HG02943 (cell line): ENCODE measurements at regions not wholly inside any gene's neighbourhood (a gene's known extent, or its start where the extent isn't known, plus 50 kb on each side); places are given as distances from the start of the nearest gene placed in this dataset.

Source experiments
- ATAC-seq: cut with Tn5 transposase; IDR thresholded peaks from one replicate; pipeline ENCODE4 v1.9.1; 2021; ENCODE audit warnings: mild to moderate bottlenecking, low read depth, moderate library complexity; ENCODE audit not compliant: unreplicated experiment

DNA sequence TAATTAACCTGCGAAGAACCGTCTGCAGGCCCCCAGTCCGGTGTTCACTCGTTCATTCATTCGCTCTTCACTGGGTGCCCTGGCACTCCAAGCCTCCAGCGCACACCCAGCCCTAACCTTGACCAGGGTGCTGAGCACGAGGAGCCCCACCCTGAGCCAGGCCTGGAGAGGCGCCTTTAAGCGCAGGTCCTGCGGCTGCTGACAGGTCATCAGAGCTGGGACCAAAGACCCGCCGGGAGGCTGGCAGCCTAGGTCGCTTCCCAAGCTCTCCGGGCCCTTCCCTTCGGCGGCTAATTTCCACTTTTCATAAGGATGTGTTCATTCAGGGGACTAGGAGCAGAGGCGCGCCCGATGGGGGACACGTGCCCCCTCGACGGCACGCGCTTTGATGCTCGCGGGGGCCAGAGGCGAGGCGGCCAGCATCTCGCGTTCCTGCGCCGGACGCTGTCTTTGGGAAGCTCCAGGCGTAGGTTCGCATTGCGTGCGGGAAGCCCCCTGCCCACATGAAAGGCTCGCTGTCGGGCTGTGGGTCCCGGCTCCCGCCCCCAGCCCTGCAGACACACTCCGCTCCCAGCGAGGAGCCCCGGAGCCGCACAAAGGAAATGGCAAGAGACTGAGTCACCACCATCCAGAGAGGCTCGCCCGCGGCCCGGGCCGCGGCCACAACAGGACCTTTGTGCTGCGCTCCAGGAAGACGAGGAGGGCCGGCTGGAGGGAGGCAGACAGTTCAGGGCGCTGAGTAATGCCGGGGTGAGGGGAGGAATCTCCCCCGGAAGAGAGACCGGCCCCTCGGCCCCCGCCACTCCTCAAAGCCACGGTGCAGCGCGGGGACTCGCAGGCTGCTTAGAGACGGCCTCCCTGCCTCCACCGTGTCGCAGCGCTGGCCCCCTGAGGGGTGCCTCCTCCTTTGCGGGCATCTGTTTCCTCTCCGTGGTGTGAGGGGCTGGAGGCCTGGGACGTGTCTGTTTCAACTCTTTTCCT, 266.4 kb upstream of the HES1 start:
- ATAC-seq: no peak

DNA sequence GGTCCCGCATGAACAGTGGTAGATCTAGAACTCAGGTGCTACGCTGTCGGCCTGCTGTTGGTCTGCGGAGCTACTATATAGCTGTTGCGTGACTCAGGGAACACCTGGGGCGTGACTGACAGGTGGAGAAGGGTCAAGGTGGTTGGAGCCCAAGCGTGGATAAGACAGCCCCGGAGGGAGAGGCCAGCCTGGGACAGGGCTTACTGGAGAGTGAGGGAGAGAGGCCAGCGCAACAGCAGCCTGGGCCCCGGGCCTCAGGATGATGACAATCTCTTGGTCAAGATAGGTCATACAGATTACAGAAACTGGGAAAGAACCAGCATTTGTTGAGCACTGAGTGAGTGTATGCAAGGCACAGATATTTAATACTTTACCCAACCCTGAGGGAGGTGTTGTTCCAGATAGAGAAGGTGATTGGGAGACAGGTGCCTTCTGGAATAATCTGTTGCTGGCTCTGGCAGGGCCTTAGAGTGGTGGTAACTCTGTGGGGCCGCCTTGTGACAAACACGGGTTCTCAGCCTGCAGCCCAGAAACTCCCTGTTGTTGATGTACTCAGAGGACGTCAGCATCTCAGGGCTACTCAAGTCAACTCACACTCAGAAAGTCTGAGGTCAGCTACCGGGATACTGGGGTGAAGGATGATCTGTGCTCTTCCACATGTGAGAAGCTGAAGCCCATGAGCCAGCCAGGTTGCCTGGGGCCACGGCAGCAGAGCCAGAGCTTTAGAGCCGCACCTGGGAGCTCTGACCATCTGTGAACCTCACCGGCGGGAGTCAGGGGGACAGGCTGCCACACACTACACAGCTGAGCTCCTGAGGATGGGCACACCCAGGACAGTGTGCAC, 265.4 kb upstream of the HES1 start:
- no peak for ATAC-seq

DNA sequence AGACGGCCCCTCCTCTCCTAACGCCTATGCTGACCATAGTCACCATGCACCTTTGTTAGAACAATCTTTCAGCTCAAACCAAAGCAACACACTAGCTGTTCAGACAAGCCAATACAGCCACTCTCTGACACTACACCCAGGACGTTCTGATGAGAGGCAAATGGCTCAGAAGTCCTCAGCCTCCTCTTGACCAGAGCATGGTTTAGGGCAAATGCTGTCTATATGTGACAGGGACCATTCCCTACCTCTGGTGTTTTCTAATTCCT, 264.8 kb upstream of the HES1 start:
- ATAC-seq: no peak

DNA sequence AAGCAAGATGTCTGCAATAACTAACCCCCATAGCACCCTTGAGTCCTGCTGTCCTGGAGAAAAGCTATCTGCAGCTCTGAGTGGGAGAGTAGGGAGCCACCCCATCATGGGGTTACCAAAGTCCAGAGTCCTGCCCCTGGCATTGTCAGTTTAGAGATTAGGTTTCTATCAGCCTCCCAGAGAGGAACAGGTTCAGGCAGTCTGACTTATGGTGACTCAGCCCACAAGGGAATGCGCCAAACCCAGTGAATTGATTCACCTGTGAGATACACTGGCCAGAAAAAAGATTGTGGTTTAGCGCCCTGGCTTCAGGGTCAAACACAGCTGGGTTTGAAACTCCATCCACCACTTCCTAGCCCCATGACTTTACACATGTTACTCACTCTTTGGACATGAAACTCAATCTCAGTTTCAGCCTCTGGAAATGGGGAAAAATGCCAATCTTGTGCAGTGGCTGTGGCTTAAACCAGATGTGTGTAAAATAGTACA, 263.6 kb upstream of the HES1 start:
- ATAC-seq: no peak

- ATAC-seq: no peak
Observed at GRCh38 chr3:193873426-193874201, 262.3 kb upstream of the HES1 start.

GRCh38 chr3:193874512-193874911, 261.4 kb upstream of the HES1 start:
- ATAC-seq: no peak

DNA sequence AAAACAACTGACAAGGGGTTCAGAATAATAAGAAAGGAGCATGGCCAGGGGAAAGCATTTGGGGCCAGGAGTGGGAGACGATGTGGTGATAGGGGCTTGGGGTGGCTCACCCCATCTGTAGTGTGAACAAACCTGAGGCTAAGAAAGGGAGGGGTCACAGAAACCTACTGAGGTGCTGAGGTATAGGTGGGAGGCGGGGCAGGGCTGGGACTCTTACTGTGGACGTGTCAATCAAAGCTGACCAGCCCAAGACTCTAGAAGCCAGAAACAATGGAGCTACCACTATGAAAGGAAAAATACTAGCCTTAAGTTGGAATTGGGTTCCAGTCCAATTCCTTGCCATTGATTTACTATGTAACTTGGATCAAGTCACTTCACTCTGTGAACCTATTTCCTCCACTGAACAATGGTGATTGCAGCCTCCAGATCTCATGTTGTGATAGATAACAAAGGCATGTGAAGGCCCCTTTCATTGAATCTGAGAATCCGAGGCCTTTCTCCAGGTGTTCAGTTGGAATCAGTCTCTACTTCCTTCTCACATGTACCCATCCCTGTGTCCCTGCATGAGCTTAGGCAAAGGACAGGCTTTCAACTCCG, 260.9 kb upstream of the HES1 start:
- ATAC-seq: no peak

DNA sequence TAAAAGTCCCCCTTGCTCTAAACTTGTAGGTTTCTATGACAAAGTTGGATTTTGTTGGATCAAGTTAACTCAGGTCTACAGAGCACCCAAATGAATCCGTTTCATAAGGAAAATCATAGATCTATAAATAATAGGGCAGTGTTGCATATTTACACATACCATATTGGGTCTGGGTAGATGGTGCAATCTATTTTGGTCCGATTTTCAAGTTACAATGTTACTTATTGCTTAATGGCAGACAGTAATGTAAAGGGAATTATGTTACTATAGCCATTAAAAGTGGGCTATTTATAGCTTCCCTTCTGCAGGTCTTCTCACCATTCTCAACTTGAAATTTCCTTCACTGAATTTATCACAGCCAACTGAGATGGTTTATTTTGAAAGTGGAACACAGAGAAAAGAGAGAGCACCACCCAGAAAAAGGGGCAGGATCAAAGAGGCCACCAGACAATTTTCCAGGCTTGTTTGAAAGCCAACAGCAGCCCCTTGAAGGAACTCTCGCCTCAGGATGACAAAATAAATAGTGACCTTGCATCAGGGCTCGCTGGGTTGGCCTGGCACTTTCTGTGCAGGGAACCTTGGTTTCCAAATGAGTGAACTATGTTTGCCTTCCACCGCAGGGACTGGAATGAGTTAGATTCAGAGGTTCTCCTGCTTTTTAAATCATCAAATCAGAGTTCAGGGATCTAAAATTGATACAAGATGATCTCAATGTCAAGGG, 260.2 kb upstream of the HES1 start:
- no peak for ATAC-seq

DNA sequence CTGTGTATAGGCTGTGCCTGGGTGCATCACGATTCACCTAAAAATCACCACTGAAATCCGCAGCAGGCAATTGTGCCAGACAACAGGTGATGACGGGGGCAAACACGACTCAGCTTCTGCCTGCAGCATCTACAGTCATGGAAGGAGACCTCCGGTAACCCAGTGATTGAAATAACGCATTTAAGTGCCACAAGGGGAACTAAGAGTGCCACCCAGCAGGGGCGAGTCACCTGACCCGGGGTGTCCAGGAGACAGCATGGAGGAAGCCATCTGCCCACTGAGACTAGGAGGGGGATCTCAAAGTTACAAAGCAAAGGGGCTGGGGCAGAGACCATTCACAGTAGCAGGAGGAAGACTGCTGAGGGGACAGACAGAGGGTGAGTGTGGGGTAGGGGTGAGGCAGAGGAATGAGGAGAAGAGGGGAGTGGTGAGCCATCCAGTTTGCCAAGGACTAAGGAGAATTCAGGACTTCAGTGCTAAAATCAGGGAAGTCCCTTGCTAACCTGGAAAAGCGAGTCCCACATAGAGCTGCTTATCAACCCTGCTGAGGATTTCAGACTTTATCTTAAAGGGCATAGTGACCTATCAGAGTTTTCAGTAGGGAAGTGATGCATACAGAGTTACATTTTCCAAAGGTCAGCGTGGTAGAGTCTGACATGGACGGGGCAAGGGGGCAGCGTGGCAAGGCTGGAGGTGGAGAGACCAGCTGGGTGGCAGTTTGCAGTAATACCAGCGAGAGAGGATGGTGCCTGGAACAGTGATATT, 256.7 kb upstream of the HES1 start:
- ATAC-seq: no peak

DNA sequence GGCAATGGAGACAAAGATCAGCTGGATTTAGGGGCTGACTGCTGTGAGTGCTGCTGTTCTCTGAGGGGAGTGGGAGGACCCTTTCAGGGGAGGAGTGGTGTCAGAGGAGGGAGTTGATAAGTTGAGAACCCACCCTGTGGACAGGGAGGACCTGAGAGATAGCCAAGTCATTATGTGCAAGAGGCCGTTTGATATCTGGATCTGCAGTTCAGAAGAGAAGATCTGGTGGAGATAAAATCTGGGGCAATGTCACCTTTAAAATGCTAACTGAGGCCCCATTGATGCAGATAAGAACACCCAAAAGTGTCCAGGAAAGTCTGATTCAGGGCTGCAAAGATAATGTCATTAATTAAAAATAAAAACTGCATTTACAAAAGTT, 256.1 kb upstream of the HES1 start:
- ATAC-seq: no peak

DNA sequence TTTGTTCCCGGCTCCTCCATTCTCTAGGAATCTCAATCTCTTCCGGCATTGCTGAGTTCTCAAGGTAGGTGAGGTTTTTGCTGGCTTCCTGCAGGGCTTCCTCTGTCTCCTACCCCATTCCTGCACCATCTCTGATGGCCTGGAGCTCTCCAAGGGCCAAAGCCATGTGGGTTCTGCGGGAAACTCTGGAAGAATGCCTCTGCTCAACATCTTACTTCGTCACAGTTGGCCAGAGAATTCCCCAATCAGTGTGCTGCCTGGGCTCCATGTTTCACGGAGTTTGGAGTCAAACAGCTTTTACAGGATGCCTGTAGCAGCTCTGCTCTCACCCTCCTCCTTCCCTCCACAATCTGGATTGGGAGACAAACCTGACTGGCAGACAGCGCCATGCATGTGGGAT, 253.9 kb upstream of the HES1 start:
- no peak for ATAC-seq

- ATAC-seq: no peak
Observed at GRCh38 chr3:193883551-193883950, 252.4 kb upstream of the HES1 start.

DNA sequence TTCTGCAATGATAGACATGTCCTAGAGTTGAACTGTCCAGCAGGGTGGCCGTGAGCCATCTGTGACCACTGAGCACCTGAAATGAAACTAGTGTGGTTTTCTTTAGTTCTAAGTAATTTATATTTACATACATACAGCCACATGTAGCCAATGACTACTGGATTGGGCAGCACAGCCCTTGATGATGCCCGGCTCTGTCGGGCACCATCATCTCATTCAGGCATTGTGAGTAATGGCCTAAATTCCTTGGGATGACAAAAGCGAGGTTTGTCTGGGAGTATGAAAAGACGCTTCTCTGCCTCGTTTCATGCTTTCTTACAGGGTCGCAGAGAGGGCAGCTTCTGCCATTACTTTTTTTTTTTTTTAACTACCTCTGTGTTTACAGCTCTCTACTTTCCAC, 251.9 kb upstream of the HES1 start:
- ATAC-seq: no peak

DNA sequence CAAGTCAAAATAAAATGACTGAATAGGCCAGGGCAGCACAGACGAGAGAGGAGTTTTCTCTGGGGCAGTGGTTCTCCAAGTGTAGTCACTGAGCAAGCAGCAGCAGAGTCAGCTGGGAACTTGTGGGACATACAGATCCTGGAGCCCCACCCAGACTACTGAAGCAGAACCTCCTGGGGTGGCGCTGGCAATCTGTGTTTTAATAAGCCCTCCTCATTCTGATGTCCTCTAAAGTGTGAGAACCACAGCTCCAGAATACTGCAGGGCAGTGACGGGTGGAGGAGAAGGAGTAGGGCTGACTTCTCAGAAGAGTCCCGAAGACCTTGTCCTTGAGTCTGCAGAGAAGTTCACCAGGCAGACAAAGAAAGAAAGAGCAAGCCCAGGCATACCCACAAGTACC, 251.3 kb upstream of the HES1 start:
- no peak for ATAC-seq

DNA sequence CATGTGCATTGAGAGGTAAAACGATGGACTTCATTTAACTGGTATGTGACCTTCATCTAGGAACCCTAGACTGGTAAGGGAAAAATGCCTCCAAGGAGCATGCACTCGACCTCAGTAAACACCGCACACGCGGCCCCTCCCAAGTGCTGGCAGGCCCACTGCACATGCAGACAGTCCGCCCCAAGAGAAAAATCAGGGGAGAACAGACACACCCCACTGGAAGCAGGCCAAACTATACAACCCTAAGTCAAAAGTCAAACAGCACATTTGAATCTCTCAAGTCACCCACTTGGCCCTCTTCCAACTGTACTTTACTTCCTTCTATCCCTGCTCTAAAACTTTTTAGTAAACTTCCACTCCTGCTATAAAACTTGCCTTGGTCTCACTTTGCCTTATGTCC, 250.1 kb upstream of the HES1 start:
- no peak for ATAC-seq

- ATAC-seq: no peak
Observed at GRCh38 chr3:193890016-193890897, 245.7 kb upstream of the HES1 start.

DNA sequence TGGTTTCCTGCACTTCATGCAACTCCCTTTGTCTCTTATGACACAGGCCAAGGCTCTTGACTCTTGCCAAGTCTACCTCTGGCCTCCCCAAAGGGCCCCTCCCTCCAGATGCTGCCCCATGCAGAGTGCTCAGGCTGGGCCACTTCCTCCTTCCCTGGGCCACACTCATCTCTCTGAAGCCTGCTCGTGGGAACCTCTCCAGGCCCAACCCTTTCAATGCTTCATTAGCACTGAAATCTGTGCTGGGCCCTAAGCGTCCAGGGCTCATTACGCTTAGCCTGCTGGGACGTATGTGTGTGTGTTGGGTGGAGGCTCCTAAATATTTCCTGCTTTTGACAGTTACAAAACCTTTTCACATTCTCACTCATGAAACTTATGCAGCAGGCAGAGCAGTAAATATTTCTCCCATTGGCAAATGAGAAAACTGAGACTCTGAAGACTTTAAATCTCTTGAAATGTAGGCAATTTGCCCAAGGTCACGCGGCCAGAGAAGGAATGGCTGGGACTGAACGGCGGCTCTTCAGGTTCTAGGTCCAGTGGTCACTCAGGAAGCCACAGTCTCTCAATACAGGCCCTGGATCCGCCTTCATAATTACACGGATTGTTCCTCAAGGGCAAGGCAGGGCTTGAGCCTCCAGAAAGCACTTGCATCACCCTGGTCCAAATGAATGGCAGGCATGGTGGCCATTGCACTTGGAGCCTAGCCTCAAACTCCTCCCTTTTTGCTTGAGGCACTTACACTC, 241.7 kb upstream of the HES1 start:
- no peak for ATAC-seq

DNA sequence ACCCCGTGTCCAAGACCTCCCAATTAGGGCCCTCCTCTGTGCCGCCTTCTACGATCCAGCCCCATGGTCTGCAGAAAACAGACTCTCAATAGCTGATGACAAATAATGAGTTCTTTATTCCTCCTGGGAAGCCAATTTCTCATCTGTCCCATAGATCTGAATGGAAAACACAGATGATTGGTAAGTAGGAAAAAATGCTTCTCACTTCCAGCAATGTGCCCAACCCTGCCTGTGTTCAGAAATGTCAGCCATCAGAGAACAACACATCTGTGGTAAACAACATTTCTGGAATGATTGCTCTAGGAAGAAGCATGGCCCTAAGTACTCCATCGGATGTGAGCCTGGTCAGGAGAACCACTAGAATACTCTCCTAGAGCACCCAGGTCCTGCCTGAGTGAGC, 240.5 kb upstream of the HES1 start:
- ATAC-seq: no peak
